NCI-H128 (cell line): ENCODE measurements at regions not wholly inside any gene's neighbourhood (a gene's known extent, or its start where the extent isn't known, plus 50 kb on each side); places are given as distances from the start of the nearest gene placed in this dataset.

Experiments
- DNase-seq: peaks from one replicate; lab custom pipeline; 2025; ENCODE audit not compliant: unreplicated experiment; lab: John Stamatoyannopoulos, UW

GRCh38 chr4:130141651-130142050 is 1045.7 kb downstream of the C4orf33 start:
- DNase-seq, result no peak

DNA sequence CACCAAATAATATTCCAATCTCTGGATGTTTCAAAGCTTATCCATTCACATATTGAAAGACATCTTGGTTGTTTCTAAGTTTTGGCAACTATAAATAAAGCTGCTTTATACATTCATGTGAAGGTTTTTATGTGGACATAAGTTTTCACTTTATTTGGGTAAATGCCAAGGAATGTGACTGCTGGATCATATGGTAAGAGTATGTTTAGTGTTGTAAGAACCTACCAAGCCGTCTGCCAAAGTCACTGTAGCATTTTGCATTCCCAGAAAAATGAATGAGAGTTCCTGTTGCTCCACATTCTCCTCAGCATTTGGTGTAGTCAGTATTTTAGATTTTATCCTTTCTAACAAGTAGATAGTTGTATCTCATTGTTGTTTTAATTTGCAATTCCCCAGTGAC is 1047.7 kb downstream of the C4orf33 start:
- DNase-seq, result no peak

DNA sequence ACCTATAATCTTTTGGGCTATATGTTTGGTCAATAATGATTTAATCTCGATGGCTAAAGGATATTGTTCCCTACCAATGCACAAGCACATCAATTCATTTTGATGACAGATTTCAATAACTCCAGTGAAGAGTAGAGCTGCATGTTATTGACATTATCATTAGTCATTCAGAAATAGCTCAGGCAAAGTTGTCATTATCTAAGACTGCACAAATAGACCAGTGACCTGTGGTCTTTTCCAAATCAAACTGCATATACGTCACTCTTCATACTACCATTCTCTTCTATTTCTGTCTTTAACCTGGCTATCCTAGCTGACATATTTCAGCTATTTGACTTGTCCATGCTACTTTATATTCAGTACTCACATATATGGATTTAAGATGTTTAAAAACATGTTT is 1050.8 kb downstream of the C4orf33 start:
- no peak for DNase-seq

DNA sequence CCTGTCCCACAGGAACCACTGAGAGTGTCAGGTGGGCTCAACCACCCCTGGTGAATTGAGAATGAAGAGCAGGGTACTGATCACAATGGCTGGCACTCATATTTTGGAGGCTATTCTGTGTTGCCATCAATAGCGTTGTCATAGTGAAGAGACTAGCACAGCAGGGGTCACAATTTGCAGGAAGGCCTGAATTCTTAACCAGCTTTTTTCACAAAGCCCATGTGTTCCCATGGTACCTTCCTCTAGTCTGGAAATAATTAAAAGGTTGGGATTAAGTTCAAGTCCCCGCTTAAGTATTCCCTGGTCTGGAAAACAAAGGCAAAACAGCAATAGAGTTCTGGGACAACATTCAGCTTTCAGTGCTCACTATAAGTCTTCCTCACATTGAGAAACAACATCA is 1051.7 kb downstream of the C4orf33 start:
- DNase-seq, result no peak

- no peak for DNase-seq
These were observed 1058.9 kb downstream of the C4orf33 start for GRCh38 chr4:130154901-130155300.

- no peak for DNase-seq
These were observed 1067.7 kb downstream of the C4orf33 start for GRCh38 chr4:130163701-130164100.

DNA sequence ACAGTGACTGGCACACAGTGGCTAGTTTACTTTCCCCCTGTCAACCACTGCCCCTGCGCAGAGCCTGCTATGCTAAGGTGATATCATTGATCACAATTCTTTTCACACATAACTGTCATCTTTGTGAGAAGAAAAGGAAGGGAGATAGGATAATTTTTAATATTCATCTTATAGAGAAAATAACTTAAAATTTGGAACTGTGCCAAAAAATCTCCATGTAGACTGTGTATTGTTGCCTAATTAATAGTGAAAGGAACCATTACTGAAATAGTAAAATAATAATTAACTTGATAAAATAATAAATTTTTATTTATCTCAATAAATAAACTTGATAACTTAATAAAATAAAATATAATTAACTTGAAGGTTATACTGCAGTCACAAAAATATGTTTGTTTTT is 1069.4 kb downstream of the C4orf33 start:
- DNase-seq, result no peak

DNA sequence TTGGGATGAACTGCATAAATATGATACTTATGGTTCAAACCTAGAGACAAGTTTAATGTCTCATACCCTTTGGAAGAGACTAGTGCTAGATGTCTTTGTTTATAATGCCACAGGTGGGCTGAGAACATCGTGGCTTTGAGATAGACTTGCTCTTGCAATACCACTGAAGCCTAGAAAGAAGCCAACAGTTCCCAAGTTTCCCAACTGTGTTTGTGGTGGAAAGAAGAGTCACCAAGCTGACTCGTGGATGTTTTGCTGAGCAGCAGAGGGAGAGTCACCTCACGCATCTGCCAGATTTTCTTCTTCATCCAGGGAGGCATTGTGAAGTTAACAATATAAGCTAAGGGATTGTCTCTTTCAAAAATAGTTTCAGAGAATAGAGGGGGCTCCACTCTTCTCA is 1076.2 kb downstream of the C4orf33 start:
- no peak for DNase-seq

DNA sequence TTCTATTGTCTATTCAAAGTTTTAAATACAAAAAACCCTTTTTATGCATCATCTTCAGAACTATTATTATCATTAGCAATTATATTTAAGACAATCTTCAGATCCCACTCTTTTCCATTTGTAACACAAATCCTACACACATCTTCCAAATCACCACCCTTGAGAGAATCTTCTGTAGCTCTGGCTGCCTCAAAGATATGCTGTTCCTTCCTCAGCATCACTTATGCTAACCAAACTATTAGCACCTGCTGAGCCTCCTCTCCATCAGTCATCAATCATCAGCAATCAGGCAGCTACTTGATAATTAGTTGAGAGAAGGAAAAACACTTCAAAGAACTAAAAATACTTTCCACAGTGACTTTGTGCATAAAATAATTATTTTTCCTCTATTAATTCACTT is 1082.2 kb downstream of the C4orf33 start:
- DNase-seq, result no peak

DNA sequence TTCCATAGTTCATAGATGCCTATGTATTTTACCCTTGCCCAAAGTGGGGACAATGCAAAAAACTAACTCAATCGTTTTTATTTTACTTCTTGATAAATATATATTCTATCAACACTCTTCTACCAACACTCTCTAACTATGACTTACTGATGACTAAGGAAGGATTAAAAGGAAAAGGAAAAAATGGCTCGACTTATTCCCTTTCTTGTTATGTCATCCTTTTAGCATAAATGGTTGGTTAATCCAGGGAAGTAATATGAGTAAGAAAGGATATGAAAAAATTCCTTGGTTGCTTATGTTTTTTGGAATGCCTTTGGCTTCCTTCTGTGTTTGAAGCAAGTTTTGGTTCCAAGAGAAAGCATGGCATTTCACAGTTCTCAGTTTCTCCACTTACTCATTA is 1087.1 kb downstream of the C4orf33 start:
- no peak for DNase-seq

DNA sequence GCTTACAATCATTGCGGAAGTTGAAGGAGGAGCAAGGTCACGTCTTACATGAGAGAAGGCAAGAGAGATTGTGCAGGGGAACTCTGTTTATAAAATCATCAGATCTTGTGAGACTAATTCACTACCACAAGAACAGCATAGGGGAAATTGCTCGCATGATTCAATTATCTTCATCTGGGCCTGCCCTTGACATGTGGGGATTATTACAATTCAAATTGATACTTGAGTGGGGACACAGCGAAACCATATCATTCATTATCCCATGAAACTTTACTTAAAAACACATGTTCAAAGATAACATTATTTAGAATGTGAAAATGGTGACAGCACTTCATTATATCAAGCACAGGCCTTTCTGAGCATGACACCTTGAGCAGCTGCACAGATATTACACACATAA is 1087.8 kb downstream of the C4orf33 start:
- DNase-seq, result no peak

DNA sequence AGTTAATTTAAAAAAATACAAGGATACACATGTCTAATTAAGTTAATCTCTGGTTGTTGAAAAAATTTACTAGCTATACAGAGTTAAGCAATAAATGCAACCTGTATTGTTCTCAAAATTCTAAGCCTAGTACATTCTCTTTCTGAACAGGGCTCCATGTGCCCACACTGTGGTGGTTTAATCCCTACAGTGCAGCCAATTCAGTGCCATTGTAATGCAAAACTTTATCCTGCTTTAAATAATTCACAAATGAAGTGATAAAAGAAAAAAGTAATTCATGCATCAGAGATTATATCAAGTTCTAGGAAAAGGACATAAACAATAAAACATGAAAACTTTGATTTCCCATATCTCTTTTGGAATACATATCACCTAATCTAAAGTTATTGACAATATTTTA is 1089.2 kb downstream of the C4orf33 start:
- DNase-seq, result no peak

- no peak for DNase-seq
These were observed 1091.0 kb downstream of the C4orf33 start for GRCh38 chr4:130186931-130187330.

DNA sequence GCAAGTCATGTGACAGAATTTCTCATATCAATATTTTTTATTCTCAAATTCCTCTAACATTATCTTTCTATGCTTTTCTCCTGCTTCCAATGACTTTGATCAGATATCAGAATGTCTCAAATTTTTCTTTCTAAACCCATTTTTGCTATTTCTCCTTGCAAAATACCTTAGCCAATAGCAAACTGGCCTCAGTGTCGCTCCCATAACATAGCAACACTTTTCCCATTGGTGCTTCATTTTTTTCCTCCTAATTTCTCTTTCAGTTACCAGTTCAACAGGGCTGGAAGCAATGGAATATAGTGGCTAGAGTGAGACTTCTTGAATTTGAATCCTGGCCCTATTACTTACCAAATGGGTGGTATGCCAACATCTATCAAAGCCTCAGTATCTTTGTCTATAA is 1091.6 kb downstream of the C4orf33 start:
- no peak for DNase-seq

DNA sequence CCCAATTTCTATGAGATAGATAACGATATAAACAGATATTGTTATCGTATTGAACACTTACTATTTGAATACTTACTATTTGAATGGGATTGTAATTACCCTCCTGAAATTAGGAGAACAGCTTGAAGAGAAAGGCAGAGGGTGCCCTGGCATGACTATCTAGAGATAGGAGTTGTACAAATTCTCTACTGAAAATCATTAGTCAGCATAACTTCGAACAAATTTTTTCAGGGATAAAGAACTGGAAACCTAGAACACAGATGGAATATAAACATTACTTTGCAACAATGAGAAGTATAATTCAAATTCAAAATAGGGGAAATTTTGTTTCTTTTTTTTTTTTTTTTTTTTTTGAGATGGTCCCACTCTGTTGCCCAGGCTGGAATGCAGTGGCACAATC is 1096.8 kb downstream of the C4orf33 start:
- DNase-seq, result no peak

DNA sequence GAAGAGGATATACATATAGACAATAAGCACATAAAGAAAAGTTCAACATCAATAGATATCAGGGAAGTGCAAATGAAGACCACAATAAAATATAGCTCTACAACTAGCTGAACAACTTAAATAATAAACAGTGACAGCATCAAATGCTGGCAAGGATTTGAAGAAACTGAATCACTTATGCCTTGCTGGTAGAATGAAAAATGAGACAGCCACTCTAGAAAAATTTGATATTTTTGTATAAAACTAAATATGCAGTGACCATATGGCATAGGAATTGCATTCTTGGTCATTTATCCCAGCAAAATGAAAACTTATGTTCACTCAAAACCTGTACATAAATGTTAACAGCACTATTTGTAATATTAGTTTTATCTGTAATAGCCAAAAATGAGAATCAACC is 1102.0 kb downstream of the C4orf33 start:
- DNase-seq, result no peak

DNA sequence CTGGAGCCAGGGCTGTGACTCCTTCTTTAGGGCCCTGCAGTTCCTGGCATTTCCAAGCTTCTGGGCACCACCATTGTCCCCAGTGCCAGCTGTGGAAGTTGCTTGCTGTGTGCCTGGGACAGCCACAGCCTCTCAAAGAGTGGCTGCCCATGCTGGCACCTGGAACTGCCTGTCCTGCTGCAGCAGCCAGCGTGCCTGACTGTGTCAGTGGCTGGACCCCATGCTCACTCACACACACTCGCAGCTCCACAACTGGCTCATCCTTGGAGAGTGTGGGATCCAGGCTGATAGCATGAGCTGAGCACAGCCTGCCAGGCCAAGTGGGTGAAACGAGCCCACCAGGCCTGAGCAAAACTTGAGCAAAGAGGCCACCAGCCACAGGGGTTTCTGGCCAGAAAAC is 1107.6 kb downstream of the C4orf33 start:
- DNase-seq, result no peak

GRCh38 chr4:130210864-130211263 is 1114.9 kb downstream of the C4orf33 start:
- no peak for DNase-seq

DNA sequence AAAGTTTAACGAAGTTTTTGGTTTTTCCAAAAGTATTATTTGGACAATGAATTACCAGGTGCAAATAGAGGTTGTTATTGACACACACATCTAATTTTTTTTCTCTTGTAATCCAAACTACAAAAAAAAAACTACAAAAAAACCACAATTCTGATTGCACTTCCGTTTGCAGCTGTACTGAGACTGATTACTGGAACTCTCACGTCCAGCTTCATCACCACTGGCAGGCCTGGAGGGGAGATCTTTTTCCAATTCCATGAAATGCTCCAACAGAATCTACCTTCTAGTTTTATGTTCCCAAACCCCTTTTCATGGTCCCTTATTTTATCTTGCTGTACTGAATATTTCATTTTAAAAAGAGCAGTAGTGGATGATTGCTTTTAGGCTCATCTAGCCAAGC is 1118.3 kb downstream of the C4orf33 start:
- no peak for DNase-seq

- DNase-seq, result no peak
These were observed 1137.6 kb downstream of the C4orf33 start for GRCh38 chr4:130233377-130234047.

GRCh38 chr4:130238121-130238520 is 1142.2 kb downstream of the C4orf33 start:
- DNase-seq, result no peak

- no peak for DNase-seq
These were observed 1153.0 kb downstream of the C4orf33 start for GRCh38 chr4:130249002-130249401.

DNA sequence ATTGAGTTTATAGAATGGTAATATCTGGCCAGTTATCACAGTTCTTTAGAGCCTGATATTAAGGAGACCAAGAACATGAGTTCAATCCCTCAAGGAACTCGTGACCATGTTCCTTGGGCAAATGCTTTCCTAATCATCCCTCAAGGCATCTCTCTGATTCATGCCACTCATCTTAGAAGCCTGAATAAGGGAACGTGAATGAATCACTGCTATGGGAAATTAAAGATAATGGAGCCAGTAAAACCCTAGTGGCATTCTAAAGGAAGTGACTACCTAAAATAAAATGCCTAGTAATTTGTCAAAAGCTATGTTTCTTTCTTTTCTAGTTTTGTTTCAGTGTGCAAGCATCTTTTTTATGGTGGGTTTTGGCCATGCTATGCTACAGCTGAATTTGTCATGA is 1161.3 kb downstream of the C4orf33 start:
- no peak for DNase-seq

DNA sequence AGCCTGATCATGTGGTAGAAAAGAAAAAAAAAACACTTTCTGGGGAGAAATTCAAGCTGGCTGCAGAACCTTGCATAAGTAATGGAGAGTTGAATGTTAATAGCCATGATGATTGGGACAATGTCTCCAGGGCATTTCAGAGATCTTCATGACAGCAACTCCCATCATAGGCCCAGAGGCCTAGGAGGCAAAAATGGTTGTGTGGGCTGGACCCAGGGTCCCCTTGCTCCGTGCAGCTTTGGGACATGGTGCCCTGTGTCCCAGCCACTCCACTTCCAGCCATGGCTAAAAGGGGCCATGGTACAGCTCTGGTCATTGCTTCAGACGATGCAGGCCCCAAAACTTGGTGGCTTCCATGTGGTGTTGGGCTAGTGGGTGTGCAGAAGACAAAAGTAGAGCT is 1170.9 kb downstream of the C4orf33 start:
- no peak for DNase-seq
